ENCODE measurements at regions not wholly inside any gene's neighbourhood (a gene's known extent, or its start where the extent isn't known, plus 50 kb on each side); places are given as distances from the start of the nearest gene placed in this dataset.

DNA sequence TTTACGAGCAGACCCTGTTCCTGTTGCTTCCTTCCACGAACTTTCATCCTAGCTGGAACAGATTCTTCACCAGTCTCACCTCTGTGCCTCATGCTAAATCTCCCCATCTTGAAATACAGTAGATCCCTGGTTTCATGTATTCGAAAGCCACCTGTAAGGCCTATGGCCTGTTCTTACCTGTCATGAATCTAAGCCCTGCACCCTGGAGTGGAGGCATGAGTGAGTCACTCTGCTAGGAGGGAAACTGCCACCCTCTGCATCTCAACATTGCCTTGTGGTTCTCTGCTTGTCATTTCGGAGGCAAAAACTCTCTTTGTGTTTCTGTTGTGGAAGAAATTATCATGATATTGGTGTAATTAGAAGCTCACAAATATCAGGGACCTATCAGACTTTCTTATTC, 320.0 kb downstream of the ENC1 start:
- no peak for DNase-seq
- Histone ChIP-seq H3K4me3 (no peak overlapping the region), H3K36me3 (no peaks in the 10 kb centered on the region), H3K4me1 (no peaks in the 10 kb centered on the region), H3K9me3 (no peaks in the 10 kb centered on the region), H3K27me3 (no peaks in the 10 kb centered on the region), H3K27ac (no peak overlapping the region)
- intact Hi-C loops (cut with DNase I; ENCODE audit: low total_unique reads) = no loop called here
- TF ChIP-seq, protein P1, sequence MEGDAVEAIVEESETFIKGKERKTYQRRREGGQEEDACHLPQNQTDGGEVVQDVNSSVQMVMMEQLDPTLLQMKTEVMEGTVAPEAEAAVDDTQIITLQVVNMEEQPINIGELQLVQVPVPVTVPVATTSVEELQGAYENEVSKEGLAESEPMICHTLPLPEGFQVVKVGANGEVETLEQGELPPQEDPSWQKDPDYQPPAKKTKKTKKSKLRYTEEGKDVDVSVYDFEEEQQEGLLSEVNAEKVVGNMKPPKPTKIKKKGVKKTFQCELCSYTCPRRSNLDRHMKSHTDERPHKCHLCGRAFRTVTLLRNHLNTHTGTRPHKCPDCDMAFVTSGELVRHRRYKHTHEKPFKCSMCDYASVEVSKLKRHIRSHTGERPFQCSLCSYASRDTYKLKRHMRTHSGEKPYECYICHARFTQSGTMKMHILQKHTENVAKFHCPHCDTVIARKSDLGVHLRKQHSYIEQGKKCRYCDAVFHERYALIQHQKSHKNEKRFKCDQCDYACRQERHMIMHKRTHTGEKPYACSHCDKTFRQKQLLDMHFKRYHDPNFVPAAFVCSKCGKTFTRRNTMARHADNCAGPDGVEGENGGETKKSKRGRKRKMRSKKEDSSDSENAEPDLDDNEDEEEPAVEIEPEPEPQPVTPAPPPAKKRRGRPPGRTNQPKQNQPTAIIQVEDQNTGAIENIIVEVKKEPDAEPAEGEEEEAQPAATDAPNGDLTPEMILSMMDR (IDR thresholded peaks at IDR 0.05) = no peak
- no peak for TF ChIP-seq POLR2A (IDR thresholded peaks at IDR 0.05)

DNA sequence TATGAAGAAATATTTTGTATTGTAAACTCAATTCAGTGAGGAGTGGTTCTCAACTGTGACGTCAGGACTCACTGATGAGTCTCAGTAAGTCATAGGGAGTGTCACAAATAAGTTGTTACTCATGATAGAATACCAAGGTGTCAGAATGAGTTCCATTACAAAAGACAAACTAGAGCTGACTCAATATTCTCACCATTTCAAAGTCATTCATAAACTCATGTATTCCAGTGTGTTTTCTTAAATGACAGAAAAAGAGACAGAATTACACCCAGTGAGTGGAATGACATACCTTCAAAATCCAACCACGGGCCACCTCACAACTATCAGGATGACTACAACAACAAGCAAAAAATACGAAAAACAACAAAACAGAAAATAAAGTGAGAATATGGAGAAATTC, 321.5 kb downstream of the ENC1 start:
- no peaks in the 10 kb centered on the region for H3K36me3 ChIP-seq
- H3K27ac ChIP-seq = no peak overlapping the region
- no peak overlapping the region for H3K4me3 ChIP-seq
- no peaks in the 10 kb centered on the region for H3K27me3 ChIP-seq
- DNase-seq = no peak
- TF ChIP-seq POLR2A (IDR thresholded peaks at IDR 0.05) = no peak
- TF ChIP-seq, protein P1 (IDR thresholded peaks at IDR 0.05) = no peak
- H3K4me1 ChIP-seq = no peaks in the 10 kb centered on the region
- intact Hi-C loops (cut with DNase I; ENCODE audit: low total_unique reads) = no loop called here
- H3K9me3 ChIP-seq = no peaks in the 10 kb centered on the region

DNA sequence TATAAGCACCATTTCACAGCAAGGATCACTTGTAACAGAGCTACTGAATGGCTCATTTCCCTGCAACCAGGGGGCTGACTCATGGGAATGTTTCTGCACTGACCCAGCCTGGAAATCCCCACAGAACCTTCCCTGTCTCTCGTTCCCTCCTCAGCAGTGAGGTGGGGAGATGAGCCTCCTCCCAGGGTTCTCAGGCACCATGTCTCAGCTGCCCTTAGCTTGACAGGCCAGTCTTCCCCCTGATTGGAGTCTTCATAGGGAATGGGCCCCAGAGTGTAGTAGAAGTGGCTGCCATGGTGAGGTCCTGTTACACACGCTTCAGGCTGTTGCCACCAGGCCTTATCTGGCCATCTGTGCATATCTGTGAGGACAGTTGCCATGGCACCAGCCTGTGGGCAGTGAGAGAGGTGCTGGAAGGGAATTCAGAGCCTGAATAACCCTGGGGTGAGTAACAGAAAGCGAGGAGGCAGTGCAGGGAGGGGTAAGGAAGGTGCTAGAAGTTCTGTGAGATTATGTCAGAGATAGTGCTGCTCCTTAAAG, 324.4 kb downstream of the ENC1 start:
- Histone ChIP-seq H3K4me1 (no peaks in the 10 kb centered on the region), H3K9me3 (no peaks in the 10 kb centered on the region), H3K27me3 (no peaks in the 10 kb centered on the region), H3K36me3 (no peaks in the 10 kb centered on the region), H3K27ac (peak overlapping the region in 1 of 2 donors; percentile 23), H3K4me3 (no peak overlapping the region)
- intact Hi-C loops (cut with DNase I; ENCODE audit: low total_unique reads) = no loop called here
- peak; percentile 20 to 31 for DNase-seq
- no peak for TF ChIP-seq POLR2A (IDR thresholded peaks at IDR 0.05)
- TF ChIP-seq, protein P1 (IDR thresholded peaks at IDR 0.05) = no peak

DNA sequence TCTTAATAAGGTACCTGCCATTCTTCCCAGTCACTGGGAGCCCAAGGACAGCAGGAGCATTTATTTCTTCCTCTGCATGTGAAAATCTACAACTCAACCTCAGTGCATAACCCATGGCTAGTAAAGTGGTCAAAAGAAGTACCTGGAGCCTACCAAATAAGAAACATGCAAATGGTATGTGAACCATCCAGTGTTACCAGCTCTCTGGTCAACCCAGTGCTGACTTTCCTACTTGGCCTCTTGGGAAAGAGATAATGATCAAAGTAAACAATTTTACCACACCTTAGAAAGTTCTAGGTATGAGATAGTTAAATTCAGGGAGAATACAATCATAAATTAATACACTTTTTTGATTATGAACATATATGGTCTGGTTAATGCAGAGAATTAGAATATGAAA, 325.6 kb downstream of the ENC1 start:
- Histone ChIP-seq H3K9me3 (no peaks in the 10 kb centered on the region), H3K27me3 (no peaks in the 10 kb centered on the region), H3K4me1 (no peaks in the 10 kb centered on the region), H3K36me3 (no peaks in the 10 kb centered on the region), H3K27ac (no peak overlapping the region), H3K4me3 (no peak overlapping the region)
- DNase-seq = no peak
- TF ChIP-seq, protein P1 (IDR thresholded peaks at IDR 0.05) = no peak
- no peak for TF ChIP-seq POLR2A (IDR thresholded peaks at IDR 0.05)
- intact Hi-C loops (cut with DNase I; ENCODE audit: low total_unique reads) = no loop called here

DNA sequence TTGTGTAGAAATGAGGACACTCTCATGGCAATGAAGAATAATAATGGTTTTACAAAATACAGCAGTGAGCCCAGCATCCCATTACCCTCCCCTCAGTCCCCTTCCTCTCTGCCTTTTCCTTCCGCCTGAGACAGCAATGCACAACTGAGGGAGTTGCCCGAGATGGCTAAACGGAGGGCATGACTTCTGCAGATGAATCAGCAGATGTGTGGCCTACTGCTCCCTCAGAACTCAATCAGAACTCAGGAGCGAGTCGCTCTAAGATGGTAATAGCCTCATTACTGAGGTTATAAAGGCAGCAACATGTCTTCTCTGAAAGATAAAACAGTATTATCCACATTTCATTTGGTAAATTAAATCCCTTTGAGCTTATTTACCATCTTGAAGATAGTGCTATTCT, 326.6 kb downstream of the ENC1 start:
- H3K36me3 ChIP-seq = no peaks in the 10 kb centered on the region
- no peak for DNase-seq
- H3K4me1 ChIP-seq = no peaks in the 10 kb centered on the region
- H3K27me3 ChIP-seq = no peaks in the 10 kb centered on the region
- H3K9me3 ChIP-seq = no peaks in the 10 kb centered on the region
- no peak overlapping the region for H3K4me3 ChIP-seq
- intact Hi-C loops (cut with DNase I; ENCODE audit: low total_unique reads) = no loop called here
- TF ChIP-seq POLR2A (IDR thresholded peaks at IDR 0.05) = no peak
- H3K27ac ChIP-seq = no peak overlapping the region

DNA sequence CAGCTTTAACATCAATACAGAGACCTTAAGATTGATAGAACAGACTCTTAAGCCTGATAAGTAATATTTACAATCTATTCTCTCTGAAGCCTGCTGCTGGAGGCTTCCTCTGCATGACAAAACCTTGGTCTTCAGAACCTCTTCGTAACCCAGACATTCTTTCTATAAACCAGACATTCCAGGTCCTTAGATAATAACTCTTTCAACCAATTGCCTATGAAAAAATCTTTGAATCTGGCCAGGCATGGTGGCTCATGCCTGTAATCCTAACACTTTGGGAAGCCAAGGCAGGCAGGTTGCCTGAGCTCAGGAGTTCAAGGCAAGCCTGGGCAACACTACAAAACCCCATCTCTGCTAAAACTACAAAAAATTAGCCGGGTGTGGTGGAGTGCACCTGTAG, 327.8 kb downstream of the ENC1 start:
- intact Hi-C loops (cut with DNase I; ENCODE audit: low total_unique reads) = no loop called here
- TF ChIP-seq POLR2A (IDR thresholded peaks at IDR 0.05) = no peak
- TF ChIP-seq, protein P1 (IDR thresholded peaks at IDR 0.05) = no peak
- H3K27ac ChIP-seq = no peak overlapping the region

More for the DNA sequence above, 327.8 kb downstream of the ENC1 start:
- H3K4me3 ChIP-seq = no peak overlapping the region
- no peaks in the 10 kb centered on the region for H3K9me3 ChIP-seq
- no peaks in the 10 kb centered on the region for H3K27me3 ChIP-seq
- DNase-seq = no peak
- H3K36me3 ChIP-seq = no peaks in the 10 kb centered on the region
- no peaks in the 10 kb centered on the region for H3K4me1 ChIP-seq

Measured in uterus (tissue), 3 donors.